Adipocyte (in vitro differentiated cells): ENCODE measurements at regions not wholly inside any gene's neighbourhood (a gene's known extent, or its start where the extent isn't known, plus 50 kb on each side); places are given as distances from the start of the nearest gene placed in this dataset.
"Not testable (repeated sequence)": the region's sequence is repeated elsewhere in the genome, so short reads cannot be mapped to it uniquely, and the experiment has no call there.

Experiments
- DNase-seq: peaks from one replicate; pipeline ENCODE4 v3.0.0-alpha.2; 2015; ENCODE audit warnings: low read depth
- H3K27me3 ChIP-seq: replicated peaks from 2 replicates; pipeline ENCODE4 v1.7.0; 2013; ENCODE audit warnings: mild to moderate bottlenecking, low read length, moderate library complexity; ENCODE audit not compliant: control insufficient read depth, insufficient read depth
- H3K36me3 ChIP-seq: 2 replicates; pipeline ENCODE4 v1.7.0; 2013; ENCODE audit warnings: low read length, mild to moderate bottlenecking, moderate library complexity; ENCODE audit not compliant: control insufficient read depth, insufficient read depth, severe bottlenecking
- H3K4me1 ChIP-seq: 2 replicates; pipeline ENCODE4 v1.7.0; 2013; ENCODE audit warnings: mild to moderate bottlenecking, low read length, moderate library complexity; ENCODE audit not compliant: control insufficient read depth, insufficient read depth
- H3K4me3 ChIP-seq: 2 replicates; pipeline ENCODE4 v1.7.0; 2013; ENCODE audit warnings: mild to moderate bottlenecking, low read length, moderate library complexity
- H3K9ac ChIP-seq: 2 replicates; pipeline ENCODE4 v1.7.0; 2013; ENCODE audit warnings: mild to moderate bottlenecking, low read length, moderate library complexity
- H3K9me3 ChIP-seq: 2 replicates; pipeline ENCODE4 v1.7.0; 2013; ENCODE audit warnings: mild to moderate bottlenecking, low read length, moderate library complexity; ENCODE audit not compliant: control insufficient read depth

- Histone ChIP-seq H3K36me3 (no peaks in the 10 kb centered on the region), H3K27me3 (peaks cover 4% of the 10 kb centered on the region), H3K4me1 (peaks cover 2% of the 10 kb centered on the region), H3K4me3 (no peak overlapping the region), H3K9ac (no peak overlapping the region), H3K9me3 (peaks cover 5% of the 10 kb centered on the region)
- DNase-seq, result no peak
These were observed 77.5 kb downstream of the CYTL1 start for GRCh38 chr4:4941751-4942150.

GRCh38 chr4:4942658-4943057 is 76.6 kb downstream of the CYTL1 start:
- H3K9ac ChIP-seq, result no peak overlapping the region
- no peak for DNase-seq
- no peaks in the 10 kb centered on the region for H3K36me3 ChIP-seq
- peaks cover 4% of the 10 kb centered on the region for H3K27me3 ChIP-seq
- H3K4me3 ChIP-seq, result no peak overlapping the region
- H3K4me1 ChIP-seq, result no peaks in the 10 kb centered on the region
- H3K9me3 ChIP-seq, result peaks cover 5% of the 10 kb centered on the region

- Histone ChIP-seq H3K4me1 (peaks cover 8% of the 10 kb centered on the region), H3K9ac (no peak overlapping the region), H3K9me3 (peaks cover 5% of the 10 kb centered on the region), H3K36me3 (no peaks in the 10 kb centered on the region), H3K27me3 (peaks cover 4% of the 10 kb centered on the region), H3K4me3 (no peak overlapping the region)
- DNase-seq, result no peak
These were observed 74.2 kb downstream of the CYTL1 start for GRCh38 chr4:4945021-4945420.

GRCh38 chr4:4945829-4946228 is 73.4 kb downstream of the CYTL1 start:
- H3K9me3 ChIP-seq, result peaks cover 5% of the 10 kb centered on the region
- H3K9ac ChIP-seq, result no peak overlapping the region
- no peak for DNase-seq
- no peak overlapping the region for H3K4me3 ChIP-seq
- H3K27me3 ChIP-seq, result peaks cover 4% of the 10 kb centered on the region
- no peaks in the 10 kb centered on the region for H3K36me3 ChIP-seq
- H3K4me1 ChIP-seq, result peaks cover 8% of the 10 kb centered on the region

- Histone ChIP-seq H3K9me3 (peaks cover 5% of the 10 kb centered on the region), H3K27me3 (peaks cover 6% of the 10 kb centered on the region), H3K4me3 (no peak overlapping the region), H3K4me1 (peaks cover 8% of the 10 kb centered on the region), H3K9ac (no peak overlapping the region), H3K36me3 (no peaks in the 10 kb centered on the region)
- DNase-seq, result no peak
These were observed 72.8 kb downstream of the CYTL1 start for GRCh38 chr4:4946416-4946815.

GRCh38 chr4:4947721-4948120 is 71.5 kb downstream of the CYTL1 start:
- no peaks in the 10 kb centered on the region for H3K36me3 ChIP-seq
- no peak overlapping the region for H3K4me3 ChIP-seq
- peaks cover 5% of the 10 kb centered on the region for H3K9me3 ChIP-seq
- H3K4me1 ChIP-seq, result peaks cover 8% of the 10 kb centered on the region
- DNase-seq, result no peak
- H3K27me3 ChIP-seq, result peaks cover 6% of the 10 kb centered on the region
- H3K9ac ChIP-seq, result no peak overlapping the region

GRCh38 chr4:4948370-4948769 is 70.9 kb downstream of the CYTL1 start:
- Histone ChIP-seq H3K4me3 (no peak overlapping the region), H3K27me3 (peaks cover 5% of the 10 kb centered on the region), H3K4me1 (peaks cover 8% of the 10 kb centered on the region), H3K9ac (no peak overlapping the region), H3K9me3 (peaks cover 10% of the 10 kb centered on the region), H3K36me3 (no peaks in the 10 kb centered on the region)
- DNase-seq, result no peak

GRCh38 chr4:4950561-4951290 is 68.5 kb downstream of the CYTL1 start:
- H3K36me3 ChIP-seq, result no peaks in the 10 kb centered on the region
- DNase-seq, result no peak
- peaks cover 5% of the 10 kb centered on the region for H3K9me3 ChIP-seq
- peaks cover 5% of the 10 kb centered on the region for H3K27me3 ChIP-seq
- no peak overlapping the region for H3K9ac ChIP-seq
- H3K4me1 ChIP-seq, result peaks cover 8% of the 10 kb centered on the region
- no peak overlapping the region for H3K4me3 ChIP-seq

- Histone ChIP-seq H3K9me3 (peaks cover 5% of the 10 kb centered on the region), H3K9ac (no peak overlapping the region), H3K4me3 (no peak overlapping the region), H3K4me1 (peaks cover 8% of the 10 kb centered on the region), H3K27me3 (peaks cover 5% of the 10 kb centered on the region), H3K36me3 (no peaks in the 10 kb centered on the region)
- DNase-seq, result no peak
These were observed 67.0 kb downstream of the CYTL1 start for GRCh38 chr4:4952273-4952672.

- not testable (repeated sequence) for H3K4me1 ChIP-seq, DNase-seq, H3K4me3 ChIP-seq, H3K36me3 ChIP-seq, H3K9ac ChIP-seq, H3K27me3 ChIP-seq
- H3K9me3 ChIP-seq, result peaks cover 33% of the 10 kb centered on the region
These were observed 59.7 kb downstream of the CYTL1 start for GRCh38 chr4:4959344-4960074.

- Histone ChIP-seq H3K36me3 (no peaks in the 10 kb centered on the region), H3K9ac (no peak overlapping the region), H3K27me3 (no peaks in the 10 kb centered on the region), H3K4me1 (no peaks in the 10 kb centered on the region), H3K9me3 (peaks cover 33% of the 10 kb centered on the region), H3K4me3 (no peak overlapping the region)
- no peak for DNase-seq
These were observed 58.7 kb downstream of the CYTL1 start for GRCh38 chr4:4960574-4960973.
